ENCODE measurements at regions not wholly inside any gene's neighbourhood (a gene's known extent, or its start where the extent isn't known, plus 50 kb on each side); places are given as distances from the start of the nearest gene placed in this dataset.

GRCh38 chr5:136811086-136811485 lies 445.7 kb upstream of the TRPC7 start:
- no peak for DNase-seq (ENCODE audit: low read depth)

GRCh38 chr5:136810261-136810801 lies 445.0 kb upstream of the TRPC7 start:
- DNase-seq (ENCODE audit: low read depth): peak; percentile 80

- no peak for DNase-seq (ENCODE audit: low read depth)
Observed at GRCh38 chr5:136809382-136809781, 444.0 kb upstream of the TRPC7 start.

- no peak for DNase-seq (ENCODE audit: low read depth)
Observed at GRCh38 chr5:136808756-136809155, 443.4 kb upstream of the TRPC7 start.

- DNase-seq (ENCODE audit: low read depth): no peak
Observed at GRCh38 chr5:136805466-136805865, 440.1 kb upstream of the TRPC7 start.

GRCh38 chr5:136802383-136802782 lies 437.0 kb upstream of the TRPC7 start:
- peak; percentile 21 for DNase-seq (ENCODE audit: low read depth)

- DNase-seq (ENCODE audit: low read depth): no peak
Observed at GRCh38 chr5:136799806-136800372, 434.5 kb upstream of the TRPC7 start.

- no peak for DNase-seq (ENCODE audit: low read depth)
Observed at GRCh38 chr5:136793300-136793699, 428.0 kb upstream of the TRPC7 start.

GRCh38 chr5:136781464-136781863 lies 416.1 kb upstream of the TRPC7 start:
- DNase-seq (ENCODE audit: low read depth): peak; percentile 32

GRCh38 chr5:136780518-136780917 lies 415.2 kb upstream of the TRPC7 start:
- no peak for DNase-seq (ENCODE audit: low read depth)

GRCh38 chr5:136776022-136776927 lies 410.9 kb upstream of the TRPC7 start:
- peak; percentile 9 for DNase-seq (ENCODE audit: low read depth)

- DNase-seq (ENCODE audit: low read depth): no peak
Observed at GRCh38 chr5:136772491-136772890, 407.1 kb upstream of the TRPC7 start.

GRCh38 chr5:136769900-136770684 lies 404.7 kb upstream of the TRPC7 start:
- DNase-seq (ENCODE audit: low read depth): peak; percentile 50

- no peak for DNase-seq (ENCODE audit: low read depth)
Observed at GRCh38 chr5:136769093-136769492, 403.7 kb upstream of the TRPC7 start.

- no peak for DNase-seq (ENCODE audit: low read depth)
Observed at GRCh38 chr5:136768457-136768856, 403.1 kb upstream of the TRPC7 start.

GRCh38 chr5:136766456-136766855 lies 401.1 kb upstream of the TRPC7 start:
- DNase-seq (ENCODE audit: low read depth): no peak

GRCh38 chr5:136764601-136765000 lies 399.3 kb upstream of the TRPC7 start:
- DNase-seq (ENCODE audit: low read depth): no peak

GRCh38 chr5:136763548-136763947 lies 398.2 kb upstream of the TRPC7 start:
- DNase-seq (ENCODE audit: low read depth): no peak

- no peak for DNase-seq (ENCODE audit: low read depth)
Observed at GRCh38 chr5:136754216-136754615, 388.9 kb upstream of the TRPC7 start.

- DNase-seq (ENCODE audit: low read depth): no peak
Observed at GRCh38 chr5:136750224-136750862, 385.0 kb upstream of the TRPC7 start.

- no peak for DNase-seq (ENCODE audit: low read depth)
Observed at GRCh38 chr5:136749016-136749415, 383.7 kb upstream of the TRPC7 start.

- DNase-seq (ENCODE audit: low read depth): no peak
Observed at GRCh38 chr5:136743052-136743451, 377.7 kb upstream of the TRPC7 start.

Measured in stromal cell of bone marrow (primary cell).